NOMO-1 treated with dmso at 0.1 percent for 144 hours (cell line): ENCODE measurements at regions not wholly inside any gene's neighbourhood (a gene's known extent, or its start where the extent isn't known, plus 50 kb on each side); places are given as distances from the start of the nearest gene placed in this dataset.

Source experiments
- DNase-seq: peaks from one replicate; lab custom pipeline; 2025; ENCODE audit not compliant: unreplicated experiment; lab: John Stamatoyannopoulos, UW

DNA sequence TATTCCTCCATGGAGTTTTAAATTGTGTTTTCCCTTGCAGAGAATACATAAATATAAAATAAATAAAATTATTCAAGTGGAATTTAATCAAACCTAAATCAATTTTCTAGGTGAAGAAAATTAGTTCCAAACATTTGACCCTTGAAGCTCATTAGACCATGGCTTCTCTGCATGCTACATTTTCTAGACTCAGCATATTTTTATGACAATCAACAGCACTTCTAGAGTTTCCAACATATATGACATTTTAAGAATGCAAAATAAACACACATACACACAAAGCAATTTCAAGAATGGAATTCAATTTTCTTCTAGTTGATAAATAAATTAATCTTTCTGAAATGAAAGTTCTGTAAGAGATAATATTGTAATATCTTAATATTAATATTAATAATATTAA is 1083.9 kb upstream of the INTU start:
- DNase-seq, result no peak

GRCh38 chr4:126552321-126552720 is 1080.4 kb upstream of the INTU start:
- no peak for DNase-seq

GRCh38 chr4:126553248-126553647 is 1079.5 kb upstream of the INTU start:
- DNase-seq, result no peak

GRCh38 chr4:126558596-126558995 is 1074.2 kb upstream of the INTU start:
- DNase-seq, result no peak

DNA sequence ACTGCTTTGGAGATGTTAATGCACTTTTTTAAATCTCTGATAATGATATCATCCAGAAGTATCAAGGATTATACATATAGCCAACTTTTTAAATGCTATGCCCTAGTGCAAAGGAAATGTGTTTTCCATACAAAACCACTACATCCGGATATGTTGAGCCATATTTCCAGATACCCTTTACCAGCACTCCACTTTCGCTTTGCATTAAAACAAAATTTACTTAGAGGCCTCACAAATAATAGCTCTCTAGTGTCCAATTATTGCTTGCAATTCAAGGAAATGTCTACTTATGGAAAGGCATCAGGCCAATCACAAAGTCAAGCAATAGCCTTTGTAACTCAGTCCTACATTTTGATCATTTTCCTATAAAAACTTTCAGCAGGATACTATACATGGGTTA is 1072.8 kb upstream of the INTU start:
- no peak for DNase-seq

- no peak for DNase-seq
These were observed 1072.0 kb upstream of the INTU start for GRCh38 chr4:126560794-126561193.

- no peak for DNase-seq
These were observed 1069.4 kb upstream of the INTU start for GRCh38 chr4:126563389-126563788.

DNA sequence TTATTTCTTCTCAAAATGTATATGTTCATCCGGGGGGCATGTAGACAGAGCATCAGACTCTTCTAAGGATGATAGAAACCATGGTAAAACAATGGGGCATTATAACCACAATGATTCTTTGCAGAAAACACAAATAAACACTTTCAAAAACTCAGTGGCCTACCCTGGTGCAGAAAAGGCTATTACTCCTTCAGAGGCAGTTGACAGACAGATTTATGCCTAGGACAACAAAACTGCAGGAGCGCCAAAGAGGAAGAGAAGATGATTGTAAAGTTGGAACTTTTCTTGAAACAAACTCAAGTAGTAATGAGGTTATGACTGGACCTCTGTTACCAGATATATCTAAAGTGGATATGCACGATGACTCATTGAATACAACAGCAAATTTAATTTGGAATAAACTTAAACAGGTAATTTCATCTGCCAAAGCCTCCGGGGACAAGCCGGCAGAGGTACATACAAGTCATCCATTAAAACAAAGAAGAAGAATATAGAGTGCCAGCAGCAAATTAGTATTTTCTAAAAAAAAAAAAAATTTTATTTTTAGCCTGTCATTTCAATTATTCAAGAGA is 1068.4 kb upstream of the INTU start:
- DNase-seq, result no peak

GRCh38 chr4:126568652-126569570 is 1063.8 kb upstream of the INTU start:
- DNase-seq, result no peak

GRCh38 chr4:126572264-126572663 is 1060.5 kb upstream of the INTU start:
- no peak for DNase-seq

- no peak for DNase-seq
These were observed 1050.0 kb upstream of the INTU start for GRCh38 chr4:126582737-126583136.

- no peak for DNase-seq
These were observed 1049.2 kb upstream of the INTU start for GRCh38 chr4:126583509-126583908.

DNA sequence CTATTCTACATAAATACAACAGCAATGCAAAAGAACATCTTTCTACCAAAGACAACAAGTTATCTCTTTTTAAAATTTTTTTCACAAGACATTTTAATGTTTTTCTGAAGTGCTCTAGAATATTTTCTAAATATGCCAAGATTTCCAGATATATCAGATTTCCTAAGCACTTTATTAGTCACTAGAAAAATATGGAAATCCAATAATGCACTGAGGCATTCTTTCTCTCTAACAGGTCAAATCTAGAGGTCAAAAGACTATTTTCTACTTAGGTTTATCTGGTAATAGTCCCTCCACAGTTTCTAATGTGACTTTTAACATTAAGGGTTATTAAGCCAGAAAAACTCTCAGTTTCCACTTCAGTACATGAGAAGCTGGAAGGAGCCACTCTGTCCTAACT is 1041.2 kb upstream of the INTU start:
- no peak for DNase-seq

DNA sequence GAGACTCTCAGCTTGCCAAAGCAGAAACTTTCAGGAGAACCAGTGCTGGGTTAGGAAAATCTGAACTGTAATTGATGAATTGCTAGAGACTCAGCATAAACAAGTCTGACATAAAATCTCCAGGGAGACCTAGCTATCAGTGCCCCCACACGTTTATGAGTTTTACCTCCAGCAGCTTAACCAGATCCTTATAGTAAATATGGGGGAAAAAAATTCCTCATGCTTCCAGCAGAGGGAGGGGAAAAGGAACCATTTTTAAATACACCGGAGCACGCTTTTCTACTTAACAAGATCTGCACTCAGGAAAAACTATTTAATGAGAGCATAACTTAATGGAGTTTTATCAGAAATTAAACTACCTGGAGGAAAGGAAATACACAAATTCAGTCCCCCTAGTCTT is 1040.7 kb upstream of the INTU start:
- no peak for DNase-seq

GRCh38 chr4:126593626-126594025 is 1039.1 kb upstream of the INTU start:
- no peak for DNase-seq

DNA sequence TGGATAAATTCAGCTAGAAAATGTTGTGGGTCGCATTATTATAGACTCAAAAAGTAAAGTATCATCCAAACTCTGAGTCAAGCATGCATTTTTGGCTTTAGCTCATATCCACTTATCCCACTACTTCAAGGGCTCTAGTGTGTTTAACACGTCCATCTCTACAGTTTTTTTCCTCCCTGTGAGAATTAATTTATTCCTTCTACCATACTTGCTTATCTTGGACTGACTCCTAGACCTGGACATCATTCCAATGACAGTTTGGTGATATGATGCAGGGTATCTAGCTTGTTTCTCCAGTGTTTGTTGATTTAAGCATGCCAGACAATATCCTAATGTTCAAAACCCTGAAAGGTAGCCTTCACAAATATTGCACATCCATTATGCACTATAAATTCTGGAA is 1037.1 kb upstream of the INTU start:
- no peak for DNase-seq

- no peak for DNase-seq
These were observed 1033.0 kb upstream of the INTU start for GRCh38 chr4:126599746-126600145.

DNA sequence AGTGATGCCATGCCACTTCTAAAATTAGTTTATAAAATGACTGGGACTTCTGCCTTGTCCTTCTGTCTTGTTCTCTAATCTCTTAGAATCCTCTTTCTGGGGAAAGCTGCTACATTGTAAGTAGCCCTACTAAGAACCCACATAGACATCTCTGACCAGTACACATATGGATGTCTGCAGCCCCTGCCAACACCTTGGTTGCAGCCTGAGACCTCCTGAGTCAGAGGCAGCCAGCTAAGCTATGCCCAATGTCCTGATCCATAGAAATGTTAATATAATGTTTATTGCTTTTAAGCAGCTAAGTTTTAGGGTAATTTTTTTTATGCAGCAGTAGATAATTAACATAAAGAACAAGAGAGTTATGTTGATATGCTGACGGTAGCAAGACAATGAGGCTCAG is 1029.5 kb upstream of the INTU start:
- DNase-seq, result no peak

DNA sequence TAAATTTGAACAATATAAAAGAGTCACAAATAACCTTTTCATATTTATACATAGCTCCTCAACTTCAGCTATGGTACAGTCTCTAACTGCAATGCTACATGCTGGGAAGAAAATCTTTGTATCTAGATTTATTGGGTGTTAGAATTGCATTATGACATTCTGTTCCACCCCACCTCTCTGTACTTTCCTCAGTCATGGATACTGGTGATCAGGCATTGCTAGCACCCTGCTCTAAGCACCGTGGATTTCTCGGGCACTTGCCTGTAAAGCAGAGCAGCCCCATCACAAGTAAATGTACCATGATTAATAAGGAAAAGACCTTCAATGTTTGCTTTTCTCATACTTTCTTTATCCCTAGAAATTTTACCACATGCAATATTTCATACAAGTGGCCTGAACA is 1028.9 kb upstream of the INTU start:
- no peak for DNase-seq

DNA sequence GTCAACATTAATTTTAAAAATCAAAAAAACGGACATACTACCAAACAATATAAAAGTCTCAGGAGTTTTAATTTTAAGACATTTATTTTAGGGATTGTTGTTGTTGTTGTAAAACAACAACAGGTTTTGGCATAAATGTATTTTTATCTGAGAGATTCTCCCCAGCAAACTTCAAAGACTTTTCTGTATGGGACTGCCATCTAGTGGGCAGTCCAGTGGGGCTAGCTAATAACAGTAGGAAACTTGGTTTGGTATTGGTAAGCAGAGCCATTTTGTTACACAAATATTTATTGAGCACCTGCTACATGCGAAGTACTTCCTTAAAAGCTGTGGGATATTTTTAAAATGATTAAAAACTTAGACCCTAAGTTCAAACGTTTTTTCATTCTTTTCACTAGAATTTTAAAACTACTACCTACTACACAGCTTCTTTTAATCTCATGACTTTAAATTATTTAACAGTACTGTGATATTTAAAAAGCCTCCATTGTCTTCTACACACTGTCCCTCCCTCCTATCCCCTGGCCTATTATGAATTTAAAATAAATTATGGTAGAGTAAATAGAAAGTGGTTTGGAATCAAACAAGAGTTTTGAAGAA is 1028.4 kb upstream of the INTU start:
- DNase-seq, result no peak

DNA sequence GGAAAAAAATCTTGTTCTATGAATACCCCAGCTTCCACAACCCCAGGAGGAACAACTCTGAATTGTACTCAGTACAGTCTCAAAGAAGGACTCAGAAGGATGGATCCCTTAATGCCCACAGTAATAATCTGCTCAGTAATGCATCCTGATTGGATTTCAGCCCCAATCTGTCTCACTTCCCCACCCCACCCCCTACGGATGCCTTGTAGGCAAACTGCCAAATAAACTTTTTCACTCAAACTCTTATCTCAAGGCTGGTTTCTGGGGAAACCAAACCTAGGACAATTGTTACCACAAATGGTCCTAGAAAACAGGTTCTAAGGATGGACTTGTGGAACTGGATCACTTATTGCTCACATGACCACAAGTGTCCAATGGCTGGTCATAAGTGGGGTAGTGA is 1021.8 kb upstream of the INTU start:
- no peak for DNase-seq

- DNase-seq, result no peak
These were observed 1020.9 kb upstream of the INTU start for GRCh38 chr4:126611900-126612299.
